RPMI8226 (cell line): ENCODE measurements at regions not wholly inside any gene's neighbourhood (a gene's known extent, or its start where the extent isn't known, plus 50 kb on each side); places are given as distances from the start of the nearest gene placed in this dataset.

Experiments used
- DNase-seq: peaks from one replicate; pipeline ENCODE4 v3.0.0-alpha.2; 2015

DNA sequence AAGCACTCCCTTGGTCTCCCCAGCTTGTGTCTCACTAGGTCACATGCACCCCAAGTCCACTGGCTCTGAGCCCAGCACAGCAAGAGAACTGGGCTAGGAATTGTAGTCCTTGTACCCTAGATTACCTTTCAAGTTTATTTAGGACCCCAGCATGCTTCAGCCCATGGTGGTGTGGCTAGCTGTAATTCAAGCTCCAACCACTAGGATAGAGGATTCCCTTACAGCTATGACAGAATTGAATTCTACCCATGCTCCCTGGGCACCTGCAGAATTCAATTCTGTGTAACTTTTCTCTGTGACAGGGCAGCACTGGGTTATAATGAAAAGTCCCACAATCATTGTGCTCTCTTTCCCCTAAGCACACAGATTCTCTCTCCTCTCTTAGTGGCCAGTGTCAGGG lies 253.8 kb upstream of the DMD start:
- DNase-seq: no peak

DNA sequence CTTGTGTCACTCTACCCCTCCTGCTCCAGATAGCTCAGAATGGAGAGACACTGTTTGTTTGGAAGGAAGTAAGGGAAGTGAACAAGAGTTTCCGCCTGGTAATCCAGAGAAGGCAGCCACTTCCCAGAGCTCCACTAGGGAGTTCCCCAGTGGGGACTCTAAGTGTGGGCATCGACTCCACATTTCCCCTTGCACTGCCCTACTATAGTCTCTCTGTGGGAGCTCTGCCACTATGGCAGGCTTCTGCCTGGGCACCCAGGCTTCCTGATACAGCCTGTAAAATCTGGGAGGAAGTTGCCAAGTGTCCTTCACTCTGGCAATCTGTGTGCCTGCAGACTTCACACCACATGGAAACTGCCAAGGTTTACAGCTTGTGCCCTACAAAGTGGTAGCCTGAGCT lies 245.8 kb upstream of the DMD start:
- no peak for DNase-seq

DNA sequence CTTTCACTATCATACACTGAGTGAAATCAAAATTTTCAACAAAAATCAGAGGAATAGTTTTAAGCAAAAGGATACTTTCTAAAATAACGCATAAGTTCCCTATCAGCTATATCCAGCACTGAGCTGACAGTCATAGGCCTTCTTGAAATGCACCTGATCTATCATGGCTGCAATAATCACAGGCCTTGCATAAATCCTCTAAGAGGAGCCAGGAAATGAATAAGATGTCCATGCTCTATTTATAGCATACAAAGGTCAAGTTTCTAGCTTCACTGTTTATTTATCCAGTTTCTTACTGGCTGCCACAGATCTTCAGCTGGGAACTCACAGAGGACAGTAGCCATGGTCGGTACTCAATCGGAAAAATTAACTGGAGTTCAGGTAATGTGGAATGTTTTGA lies 235.9 kb upstream of the DMD start:
- no peak for DNase-seq

DNA sequence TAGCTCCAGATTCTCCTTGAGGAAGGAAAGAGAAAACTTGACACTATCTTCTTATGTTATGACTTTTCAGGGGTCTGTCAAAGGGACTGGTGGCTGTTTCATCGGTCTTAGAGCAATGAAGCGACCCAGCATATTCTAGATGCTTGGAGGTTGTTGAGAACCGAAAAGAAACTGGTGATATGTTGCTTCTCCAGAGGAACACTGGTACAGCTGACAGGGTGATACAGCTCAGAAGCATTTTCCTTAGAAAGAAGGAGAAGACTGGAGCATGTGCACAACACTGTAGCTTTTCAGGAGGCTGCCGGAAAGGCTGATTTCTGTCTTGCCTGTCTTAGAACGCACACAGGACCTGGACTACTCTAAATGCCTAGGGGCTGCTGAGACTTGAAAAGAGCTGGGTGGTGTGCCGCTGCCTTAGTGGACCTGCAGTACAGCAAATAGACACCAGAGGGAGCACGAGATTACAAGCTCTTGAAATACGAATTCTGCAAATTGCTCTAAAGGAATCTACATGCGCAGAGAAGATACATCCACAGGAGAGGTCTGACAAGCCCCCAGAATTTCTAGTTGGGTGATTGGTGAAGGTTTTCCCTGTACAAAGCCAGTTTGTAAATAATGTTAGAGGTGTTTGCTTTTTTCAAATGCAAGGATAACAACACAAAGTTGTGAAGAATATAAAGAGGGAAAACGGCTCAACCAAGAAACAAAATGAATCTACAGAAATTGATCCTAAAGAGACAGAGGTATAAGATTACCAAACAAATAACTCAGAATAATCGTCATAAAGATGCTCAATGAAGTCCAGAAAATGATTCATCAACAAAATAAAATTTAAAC lies 223.1 kb upstream of the DMD start:
- peak; percentile 41 for DNase-seq

DNA sequence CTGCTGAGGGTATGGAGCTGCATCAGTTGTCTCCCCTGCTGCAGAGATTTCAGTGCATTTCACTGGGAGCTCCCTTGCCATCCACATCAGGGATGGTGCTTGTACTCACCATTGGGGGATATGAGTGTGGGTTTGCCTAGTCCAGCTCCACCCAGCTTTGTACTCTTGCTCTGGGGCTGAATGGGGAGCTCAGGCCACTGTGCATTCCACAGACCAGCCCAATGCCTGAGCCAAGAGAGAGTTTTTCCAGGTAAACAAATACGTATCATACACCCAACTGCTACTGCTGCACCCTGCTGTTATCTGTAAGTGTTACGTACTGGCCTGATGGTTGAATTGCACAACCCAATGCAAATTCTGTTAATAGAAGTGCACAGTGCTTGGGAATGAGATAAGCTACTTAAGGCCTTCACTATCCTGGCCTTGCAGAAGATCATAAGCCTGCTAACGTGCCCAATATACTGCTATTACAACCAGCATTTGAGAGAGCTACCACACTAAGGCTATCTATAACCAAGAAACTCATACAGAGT lies 205.0 kb upstream of the DMD start:
- DNase-seq: no peak

DNA sequence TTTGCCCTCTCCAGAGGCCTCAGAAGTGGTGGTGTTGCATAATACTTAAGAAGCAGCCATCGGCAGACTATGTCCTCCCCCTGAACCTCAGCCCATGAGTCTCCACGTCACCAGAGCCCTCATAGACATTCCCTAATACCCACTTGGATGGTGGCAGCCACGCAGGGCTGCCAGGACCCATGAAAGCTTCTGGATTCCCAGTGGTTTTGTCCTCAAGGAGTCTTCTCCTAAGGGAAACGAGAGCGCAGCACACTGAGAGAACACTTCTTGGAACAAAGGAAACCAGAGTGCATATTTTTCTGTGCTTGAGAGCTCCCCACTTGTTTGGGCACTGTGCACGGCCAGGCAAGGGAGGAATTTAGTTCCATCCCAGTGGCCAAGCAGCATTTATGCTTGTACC lies 204.1 kb upstream of the DMD start:
- no peak for DNase-seq

DNA sequence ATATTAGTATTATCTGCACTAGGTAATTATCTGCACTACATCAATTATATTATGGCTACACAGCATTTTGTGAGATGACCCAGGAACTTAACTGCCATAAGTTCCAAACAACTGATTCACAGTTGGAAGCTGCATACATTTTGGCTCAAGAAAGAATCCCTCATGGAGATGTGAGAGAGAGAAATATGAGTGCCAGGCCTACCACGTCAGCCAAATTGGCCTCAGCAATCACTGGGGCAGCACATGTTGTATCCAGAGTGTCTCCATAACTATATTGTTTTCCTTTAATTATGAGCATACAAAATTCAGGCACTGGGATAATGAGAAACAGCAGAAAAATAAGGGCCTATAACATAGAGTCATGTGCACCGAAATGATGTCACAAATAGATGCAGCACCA lies 174.2 kb upstream of the DMD start:
- no peak for DNase-seq

DNA sequence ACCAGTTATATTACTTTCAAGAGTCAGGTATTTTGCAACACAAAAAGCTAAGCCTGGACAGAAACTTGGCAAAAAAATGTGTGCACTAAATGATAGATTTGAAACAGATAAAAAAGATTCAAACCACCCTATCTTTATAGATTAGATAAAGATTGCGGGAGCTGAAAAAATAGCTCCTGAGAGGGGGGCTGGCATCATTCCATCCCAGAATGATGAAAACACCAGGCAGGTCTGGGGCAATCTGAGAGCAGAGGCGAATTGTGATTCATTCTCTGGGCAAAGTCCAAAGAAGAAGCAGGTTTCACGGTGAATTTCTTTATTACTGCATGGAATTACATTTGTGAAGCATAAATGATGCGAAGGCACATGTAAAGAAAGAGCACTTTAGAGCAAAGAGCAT lies 168.5 kb upstream of the DMD start:
- no peak for DNase-seq

DNA sequence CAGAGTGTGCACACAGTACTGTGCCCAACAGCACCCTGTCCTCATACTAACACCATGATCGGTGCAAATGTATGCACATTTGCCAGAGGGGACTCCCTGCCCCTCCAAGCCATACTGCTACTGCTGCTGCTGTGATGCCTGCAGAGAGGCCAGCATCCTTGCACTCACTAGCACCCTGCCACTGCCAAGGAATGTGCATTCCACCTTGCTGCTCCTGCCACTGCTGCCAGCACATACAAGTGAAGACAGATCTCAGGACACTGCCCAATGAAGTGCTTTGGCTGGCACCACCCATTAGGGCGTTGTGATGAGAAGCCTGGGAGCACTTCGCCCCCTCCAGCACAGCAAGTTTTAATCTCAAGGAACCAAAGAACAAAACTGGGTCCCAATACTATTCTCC lies 146.3 kb upstream of the DMD start:
- no peak for DNase-seq

DNA sequence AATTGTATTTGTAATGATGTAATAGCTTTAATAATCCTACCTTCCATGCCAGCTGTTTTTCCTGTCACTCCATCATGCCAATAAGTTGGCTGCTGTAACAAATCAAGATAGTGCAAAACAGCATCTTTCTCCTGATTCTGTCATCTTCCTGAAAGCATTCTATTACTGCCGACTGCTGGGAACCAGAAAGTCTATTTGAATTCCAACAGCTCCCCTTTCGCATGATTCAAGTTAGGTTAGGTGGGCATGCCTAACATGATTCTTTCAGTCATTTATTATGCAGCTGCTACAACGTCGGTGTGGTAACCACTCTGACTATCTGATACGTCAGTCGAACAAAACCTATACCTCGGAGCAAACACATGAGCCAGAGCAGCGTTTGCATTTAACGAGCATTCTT lies 127.9 kb upstream of the DMD start:
- no peak for DNase-seq

DNA sequence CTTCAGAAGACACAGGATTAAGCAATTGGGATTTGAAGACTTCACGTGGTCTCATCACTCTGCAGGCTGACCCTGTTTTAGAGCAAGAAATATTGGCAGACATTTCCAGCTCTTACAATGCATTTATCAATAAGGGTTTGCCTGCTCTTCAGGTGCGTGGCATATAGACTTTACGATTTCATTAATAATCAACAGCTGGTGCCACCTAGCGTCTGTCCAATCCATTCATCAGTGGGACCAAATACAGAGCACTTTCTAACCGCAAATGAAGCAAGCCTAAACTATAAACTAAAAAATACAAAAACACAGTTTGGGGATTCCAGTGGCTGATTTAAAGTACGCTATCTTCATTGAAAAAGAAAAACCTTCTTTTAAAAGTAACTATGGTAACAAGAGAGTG lies 125.4 kb upstream of the DMD start:
- peak; percentile 49 for DNase-seq

DNA sequence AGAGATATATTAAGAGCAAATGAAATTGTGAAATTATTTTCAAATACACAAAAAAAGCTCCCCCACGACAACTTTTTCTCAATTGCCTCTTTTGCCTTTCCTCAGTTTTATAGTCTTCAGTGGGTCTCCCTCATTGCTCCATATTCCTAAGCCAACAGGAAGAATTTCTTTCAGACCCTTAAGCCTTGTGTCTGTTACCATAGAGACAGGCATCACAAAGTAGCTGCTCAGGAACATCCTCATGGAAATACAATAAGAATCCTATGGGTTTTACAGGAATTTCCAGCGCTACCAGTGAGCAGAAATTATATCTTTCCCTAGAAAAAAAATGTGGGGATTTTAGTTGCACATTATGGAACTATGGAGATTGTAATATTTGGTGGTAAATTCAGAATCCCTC lies 121.9 kb upstream of the DMD start:
- no peak for DNase-seq

DNA sequence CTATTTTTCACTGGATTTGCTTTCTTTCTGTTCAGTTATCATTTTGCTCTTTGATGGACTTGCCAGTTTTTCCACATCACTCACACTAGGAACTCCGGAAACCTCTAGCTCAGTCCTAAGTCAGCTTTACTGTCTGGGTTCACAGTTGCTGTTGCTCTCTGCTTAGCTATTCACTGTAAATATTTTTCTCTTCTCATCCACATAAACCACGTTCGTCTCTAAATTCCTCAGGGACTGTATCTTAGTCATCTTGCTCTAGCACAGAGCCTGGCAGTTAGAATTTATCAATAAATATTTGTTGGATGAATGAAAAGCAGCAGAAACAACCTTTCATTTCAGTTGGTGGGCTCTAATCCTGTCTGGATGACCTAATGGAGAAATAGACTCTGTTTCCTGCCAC lies 119.4 kb upstream of the DMD start:
- DNase-seq: no peak

DNA sequence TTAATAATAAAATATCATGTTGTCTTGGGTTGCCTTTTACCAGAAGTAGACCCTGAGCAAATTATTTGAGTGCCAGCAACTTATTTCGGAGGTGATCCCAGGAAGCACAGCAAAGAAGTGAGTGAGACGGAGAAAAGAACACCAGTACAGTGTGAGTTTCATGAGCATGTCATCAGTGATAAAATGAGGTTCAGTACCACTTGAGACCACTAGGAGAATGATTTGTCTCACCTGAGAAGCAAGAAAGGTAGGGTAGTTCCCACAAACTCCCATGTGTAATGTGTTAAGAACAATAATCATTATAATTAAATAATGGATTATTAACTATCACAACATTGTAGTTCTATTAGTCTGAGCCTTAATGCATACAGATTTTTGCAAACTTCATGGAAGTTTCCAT lies 112.8 kb upstream of the DMD start:
- DNase-seq: no peak

DNA sequence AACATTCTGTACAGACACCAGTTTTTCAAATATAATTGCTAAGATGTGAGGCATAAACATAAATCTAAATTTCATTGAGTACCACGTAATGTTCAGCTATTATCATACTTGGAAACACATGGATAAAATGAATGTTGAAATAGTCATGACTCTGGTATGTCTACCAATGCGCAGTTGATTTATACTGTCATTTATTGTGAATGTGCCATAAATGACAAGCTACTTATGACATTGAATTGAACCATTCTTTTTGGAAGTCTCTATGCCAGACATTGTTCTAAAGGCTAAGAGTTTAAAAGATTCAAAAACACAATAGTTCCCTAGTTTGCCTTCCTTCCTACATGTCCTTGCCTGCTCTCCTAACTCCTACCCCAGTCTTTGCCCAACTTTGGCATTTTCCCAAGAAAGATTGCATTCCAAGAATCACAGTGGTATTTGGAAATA lies 96.6 kb upstream of the DMD start:
- DNase-seq: no peak

DNA sequence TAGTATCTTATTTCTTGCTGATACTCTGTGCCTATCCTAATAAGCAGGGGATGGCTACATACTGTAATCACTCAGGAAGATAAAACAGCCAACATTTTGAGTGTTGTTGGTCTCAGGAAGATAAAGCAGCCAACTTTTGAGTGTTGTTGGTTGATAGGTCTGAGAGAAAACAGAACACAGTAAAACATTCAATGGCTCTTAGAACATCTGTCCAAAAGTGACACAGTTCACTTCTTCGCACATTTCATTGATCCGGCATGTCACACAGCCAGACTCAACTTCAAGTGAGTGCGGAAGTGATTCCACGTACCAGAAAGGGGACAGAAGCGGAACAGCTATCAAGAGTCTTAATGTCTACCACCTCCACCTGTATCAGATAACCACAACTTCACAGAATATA lies 87.3 kb upstream of the DMD start:
- DNase-seq: no peak

DNA sequence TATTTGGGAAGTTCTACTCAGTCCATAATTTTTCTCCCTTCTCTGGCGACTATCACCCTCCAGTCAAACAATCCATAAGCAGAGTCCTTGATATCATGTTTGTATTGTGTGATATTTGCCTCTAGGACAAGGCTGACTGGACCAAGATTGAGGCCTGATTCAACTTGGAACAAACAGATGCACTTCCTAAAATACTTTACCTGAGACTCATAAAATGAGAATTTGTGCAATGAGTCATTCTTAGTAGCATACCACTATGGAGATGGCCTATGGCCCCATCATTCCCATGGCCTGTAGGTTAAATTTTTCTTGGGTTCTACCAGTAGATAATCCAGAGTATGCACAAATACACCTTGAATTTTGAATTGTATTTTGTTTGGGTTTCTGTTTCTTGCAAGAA lies 74.2 kb upstream of the DMD start:
- DNase-seq: no peak

DNA sequence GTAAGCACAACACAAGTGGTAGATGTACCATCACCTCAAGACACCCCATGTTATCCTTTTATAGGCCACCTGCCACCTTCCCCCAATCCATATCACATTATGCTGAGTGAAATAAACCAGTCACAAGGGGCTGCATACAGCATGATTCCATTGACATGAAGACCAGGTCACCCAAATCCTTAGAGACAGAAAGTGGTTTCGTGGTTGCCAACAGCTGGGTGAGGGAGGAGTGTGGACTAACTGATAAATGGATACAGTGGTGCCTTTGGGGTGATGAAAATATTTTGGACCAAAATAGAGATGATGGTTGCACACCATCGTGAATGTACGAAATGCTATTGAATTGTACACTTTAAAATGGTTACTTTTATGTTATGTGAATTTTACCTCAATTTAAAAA lies 65.7 kb upstream of the DMD start:
- no peak for DNase-seq

DNA sequence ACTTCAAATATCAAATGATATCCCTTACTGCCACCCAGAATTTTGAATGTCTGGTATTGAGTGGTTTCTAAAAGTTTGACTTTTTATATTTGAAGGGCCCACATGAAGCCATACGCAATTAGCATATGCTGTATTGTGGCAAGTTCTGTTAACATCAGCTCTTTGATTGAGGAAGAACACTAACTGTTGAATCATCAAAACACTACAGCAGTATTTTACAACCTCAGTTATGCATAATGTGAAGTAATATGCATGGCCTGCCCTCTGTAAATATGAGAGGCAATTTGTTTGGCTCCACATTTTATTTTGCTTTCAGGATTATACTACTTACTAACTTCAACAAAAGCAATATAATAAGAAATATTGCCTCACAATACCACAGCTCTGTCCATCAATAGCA lies 62.2 kb upstream of the DMD start:
- DNase-seq: no peak

DNA sequence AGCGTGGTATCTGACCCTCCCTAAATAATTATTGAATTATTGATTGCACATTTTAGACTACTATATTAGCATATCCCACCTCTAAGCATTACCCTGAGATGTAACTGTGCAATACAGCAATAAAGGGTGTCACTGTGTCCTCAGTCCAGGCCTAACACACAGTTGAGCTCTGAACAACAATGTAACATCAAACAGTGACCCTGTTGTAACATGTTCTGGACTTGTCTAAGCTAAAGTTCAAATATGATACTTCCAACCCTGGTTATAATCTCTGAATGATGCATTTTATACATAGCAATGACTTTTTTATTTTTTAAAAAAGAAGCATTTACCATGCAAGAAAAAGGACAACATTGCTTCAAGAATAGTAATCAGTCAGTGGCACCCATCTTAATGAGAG lies 61.6 kb upstream of the DMD start:
- DNase-seq: no peak
